ENCODE measurements at regions not wholly inside any gene's neighbourhood (a gene's known extent, or its start where the extent isn't known, plus 50 kb on each side); places are given as distances from the start of the nearest gene placed in this dataset.
"Not testable (repeated sequence)": the region's sequence is repeated elsewhere in the genome, so short reads cannot be mapped to it uniquely, and the experiment has no call there.

- no peak overlapping the region for H3K4me3 ChIP-seq
- no peaks in the 10 kb centered on the region for H3K4me1 ChIP-seq
- H3K27ac ChIP-seq = no peak overlapping the region
- intact Hi-C loops (cut with DNase I) = no loop called here
- no peaks in the 10 kb centered on the region for H3K36me3 ChIP-seq
- no peak for ATAC-seq
- DNase-seq = no peak
- no peaks in the 10 kb centered on the region for H3K27me3 ChIP-seq
- H3K9me3 ChIP-seq = peaks cover 0 to 17% of the 10 kb centered on the region in 2 donors
- TF ChIP-seq CTCF (IDR thresholded peaks at IDR 0.05) = no peak
Measured at GRCh38 chr7:124618871-124619270, 146.7 kb downstream of the GPR37 start.

GRCh38 chr7:124618051-124618450 lies 147.5 kb downstream of the GPR37 start:
- H3K9me3 ChIP-seq = peaks cover 0 to 12% of the 10 kb centered on the region in 2 donors
- H3K36me3 ChIP-seq; H3K4me3 ChIP-seq; H3K4me1 ChIP-seq; intact Hi-C loops (cut with DNase I); H3K27me3 ChIP-seq; ATAC-seq; H3K27ac ChIP-seq; DNase-seq: not testable (repeated sequence)

GRCh38 chr7:124603066-124603465 lies 162.5 kb downstream of the GPR37 start:
- no peak for DNase-seq
- no peak for ATAC-seq
- H3K4me3 ChIP-seq = no peak overlapping the region
- TF ChIP-seq CTCF (IDR thresholded peaks at IDR 0.05) = no peak
- no peaks in the 10 kb centered on the region for H3K9me3 ChIP-seq
- no peaks in the 10 kb centered on the region for H3K36me3 ChIP-seq
- no peaks in the 10 kb centered on the region for H3K27me3 ChIP-seq
- no peaks in the 10 kb centered on the region for H3K4me1 ChIP-seq
- intact Hi-C loops (cut with DNase I) = no loop called here
- no peak overlapping the region for H3K27ac ChIP-seq

- no peak for ATAC-seq
- Histone ChIP-seq H3K36me3 (no peaks in the 10 kb centered on the region), H3K4me1 (no peaks in the 10 kb centered on the region), H3K9me3 (no peaks in the 10 kb centered on the region), H3K27ac (no peak overlapping the region), H3K27me3 (no peaks in the 10 kb centered on the region), H3K4me3 (no peak overlapping the region)
- no peak for DNase-seq
- no peak for TF ChIP-seq CTCF (IDR thresholded peaks at IDR 0.05)
- intact Hi-C loops (cut with DNase I) = no loop called here
Measured at GRCh38 chr7:124597509-124597908, 168.1 kb downstream of the GPR37 start.

GRCh38 chr7:124596881-124597280 lies 168.7 kb downstream of the GPR37 start:
- ATAC-seq (no peak), DNase-seq (no peak)
- Histone ChIP-seq H3K4me3 (no peak overlapping the region), H3K9me3 (no peaks in the 10 kb centered on the region), H3K4me1 (no peaks in the 10 kb centered on the region), H3K27ac (no peak overlapping the region), H3K27me3 (no peaks in the 10 kb centered on the region), H3K36me3 (no peaks in the 10 kb centered on the region)
- intact Hi-C loops (cut with DNase I) = no loop called here
- no peak for TF ChIP-seq CTCF (IDR thresholded peaks at IDR 0.05)

- Histone ChIP-seq H3K36me3 (no peaks in the 10 kb centered on the region), H3K9me3 (no peaks in the 10 kb centered on the region), H3K4me3 (no peak overlapping the region), H3K4me1 (no peaks in the 10 kb centered on the region), H3K27ac (no peak overlapping the region), H3K27me3 (no peaks in the 10 kb centered on the region)
- ATAC-seq (no peak), DNase-seq (no peak)
- no peak for TF ChIP-seq CTCF (IDR thresholded peaks at IDR 0.05)
- intact Hi-C loops (cut with DNase I) = no loop called here
Measured at GRCh38 chr7:124590814-124591213, 174.8 kb downstream of the GPR37 start.
